UCSD-AML1 (cell line): ENCODE measurements at regions not wholly inside any gene's neighbourhood (a gene's known extent, or its start where the extent isn't known, plus 50 kb on each side); places are given as distances from the start of the nearest gene placed in this dataset.
"Not testable (repeated sequence)": the region's sequence is repeated elsewhere in the genome, so short reads cannot be mapped to it uniquely, and the experiment has no call there.

Source experiments
- DNase-seq: peaks from one replicate; lab custom pipeline; 2025; ENCODE audit not compliant: unreplicated experiment; lab: John Stamatoyannopoulos, UW

DNA sequence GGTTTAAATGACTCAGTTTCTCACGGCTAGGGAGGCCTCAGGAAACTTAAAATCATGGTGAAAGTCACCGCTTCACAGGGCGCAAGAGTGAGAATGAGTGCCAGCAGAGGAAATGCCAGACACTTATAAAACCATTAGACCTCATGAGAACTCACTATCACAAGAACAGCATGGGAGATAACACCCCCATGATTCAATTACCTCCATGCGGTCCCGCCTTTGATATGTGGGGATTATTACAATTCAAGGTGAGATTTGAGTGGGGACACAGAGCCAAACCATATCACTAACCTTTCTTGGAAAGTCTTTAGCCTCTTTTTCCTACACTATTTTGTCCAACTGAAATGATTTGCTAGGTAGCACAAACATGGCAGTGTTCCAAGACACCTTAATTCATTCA lies 533.9 kb upstream of the NUDT12 start:
- DNase-seq, result no peak

DNA sequence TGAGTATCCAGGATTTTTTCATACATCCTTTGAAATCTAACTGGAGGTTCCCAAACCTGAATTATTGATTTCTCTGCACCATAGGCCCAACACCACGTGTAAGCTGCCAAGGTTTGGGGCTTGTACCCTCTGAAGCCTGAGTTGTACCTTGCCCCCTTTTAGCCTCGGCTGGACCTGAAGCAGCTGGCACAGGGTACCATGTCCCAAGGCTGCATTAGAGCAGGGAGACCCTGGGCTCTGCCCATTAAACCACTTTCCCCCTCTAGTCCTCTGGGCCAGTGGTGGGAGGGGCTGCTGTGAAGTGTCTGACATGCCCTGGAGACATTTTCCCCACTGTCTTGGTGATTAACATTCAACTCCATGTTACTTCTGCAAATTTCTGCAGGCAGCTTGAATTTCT lies 532.9 kb upstream of the NUDT12 start:
- DNase-seq, result no peak

GRCh38 chr5:104088876-104089778 lies 526.5 kb upstream of the NUDT12 start:
- no peak for DNase-seq

GRCh38 chr5:104084896-104085295 lies 522.3 kb upstream of the NUDT12 start:
- no peak for DNase-seq

DNA sequence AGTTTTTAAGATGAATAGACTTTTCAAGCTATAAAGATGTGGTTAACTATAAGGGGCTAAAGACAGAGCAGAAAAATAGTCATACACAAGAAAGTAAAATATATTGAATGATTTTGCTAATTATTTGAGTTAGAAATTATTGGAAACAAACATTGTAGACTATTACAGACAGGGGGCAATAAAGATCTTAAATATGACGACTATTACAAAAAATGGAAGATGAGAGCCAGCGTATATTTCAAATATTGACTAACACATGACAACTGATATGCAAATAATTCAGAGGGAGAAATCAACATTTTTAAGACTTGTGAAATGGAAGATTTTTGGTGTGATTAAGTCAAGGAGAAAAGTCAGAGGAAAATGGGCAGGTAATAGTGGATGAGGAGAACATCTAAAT lies 520.2 kb upstream of the NUDT12 start:
- no peak for DNase-seq

DNA sequence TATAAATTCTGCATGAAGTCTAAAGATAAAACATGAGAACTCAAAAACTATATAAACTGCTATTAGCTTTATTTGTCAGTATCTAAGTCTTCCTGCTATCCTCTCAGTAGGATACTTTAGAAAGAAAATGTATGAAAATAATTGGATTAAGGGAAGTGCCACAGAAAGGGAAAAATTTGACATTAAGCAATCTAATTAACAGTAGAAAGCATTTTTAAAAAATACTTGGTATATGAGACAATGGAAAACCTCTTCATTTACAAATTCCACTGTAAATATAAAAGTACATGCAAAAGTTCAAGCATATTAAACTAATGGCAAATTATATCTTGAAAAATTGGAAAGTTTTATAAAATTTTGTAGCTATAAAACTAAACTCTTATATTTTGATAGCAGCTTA lies 518.6 kb upstream of the NUDT12 start:
- no peak for DNase-seq

- DNase-seq, result no peak
Observed at GRCh38 chr5:104080646-104081175, 518.1 kb upstream of the NUDT12 start.

- DNase-seq, result not testable (repeated sequence)
Observed at GRCh38 chr5:104079861-104080645, 517.5 kb upstream of the NUDT12 start.

GRCh38 chr5:104071887-104072286 lies 509.3 kb upstream of the NUDT12 start:
- no peak for DNase-seq

DNA sequence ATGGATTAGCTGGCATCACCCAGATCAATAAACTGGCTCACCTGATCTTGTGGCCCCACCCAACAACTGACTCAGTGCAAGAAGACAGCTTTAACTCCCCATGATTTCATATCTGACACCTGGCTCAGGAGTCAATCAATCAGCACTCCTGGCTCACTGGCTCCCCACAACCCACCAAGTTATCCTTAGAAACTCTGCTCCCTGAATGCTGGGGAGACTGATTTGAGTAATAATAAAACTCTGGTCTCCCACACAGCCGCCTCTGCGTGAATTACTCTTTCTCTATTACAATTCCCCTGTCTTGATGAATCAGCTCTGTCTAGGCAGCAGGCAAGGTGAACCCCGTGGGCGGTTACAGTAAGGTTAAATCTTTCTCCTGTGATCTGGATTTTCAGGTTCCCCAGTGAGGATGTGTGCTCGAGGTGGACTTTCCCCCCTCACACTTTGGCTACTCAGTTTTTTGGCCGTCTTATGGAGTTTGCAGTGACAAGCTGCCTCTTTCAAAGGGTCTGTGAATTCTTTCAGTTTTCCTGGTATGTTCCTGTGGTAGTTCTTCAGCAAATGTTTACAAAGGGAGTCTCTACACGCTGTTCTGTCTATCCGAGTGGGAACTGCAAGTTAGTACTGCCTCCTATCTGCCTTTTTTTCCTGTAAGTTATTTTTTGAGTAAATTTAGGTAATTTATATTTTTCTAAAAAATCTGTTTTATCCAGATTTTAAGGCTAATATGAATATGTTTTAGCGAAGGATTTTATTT lies 500.2 kb upstream of the NUDT12 start:
- DNase-seq, result no peak

DNA sequence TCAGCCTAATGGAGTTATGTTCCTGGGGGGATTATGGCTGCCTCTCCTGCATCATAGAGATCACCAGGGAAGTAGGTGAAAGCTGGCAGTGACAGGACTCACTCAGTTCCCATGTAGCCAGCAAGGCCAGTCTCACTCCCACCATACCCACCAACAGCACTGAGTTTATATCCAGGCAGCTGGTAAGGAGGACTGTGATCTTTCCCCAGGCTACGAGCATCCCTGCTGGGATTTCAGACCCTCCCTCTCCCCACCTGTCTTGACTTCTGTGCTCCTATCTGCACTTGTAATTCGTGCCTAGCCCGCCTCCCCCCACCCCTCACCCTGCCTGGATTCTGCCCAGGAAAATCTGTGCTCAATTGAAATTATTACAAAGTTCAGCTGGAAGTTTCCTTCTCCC lies 499.1 kb upstream of the NUDT12 start:
- DNase-seq, result no peak

GRCh38 chr5:104053353-104053649 lies 490.7 kb upstream of the NUDT12 start:
- DNase-seq, result no peak

GRCh38 chr5:104052558-104053352 lies 490.2 kb upstream of the NUDT12 start:
- no peak for DNase-seq

- no peak for DNase-seq
Observed at GRCh38 chr5:104050436-104050835, 487.8 kb upstream of the NUDT12 start.

- DNase-seq, result no peak
Observed at GRCh38 chr5:104049752-104050151, 487.2 kb upstream of the NUDT12 start.

DNA sequence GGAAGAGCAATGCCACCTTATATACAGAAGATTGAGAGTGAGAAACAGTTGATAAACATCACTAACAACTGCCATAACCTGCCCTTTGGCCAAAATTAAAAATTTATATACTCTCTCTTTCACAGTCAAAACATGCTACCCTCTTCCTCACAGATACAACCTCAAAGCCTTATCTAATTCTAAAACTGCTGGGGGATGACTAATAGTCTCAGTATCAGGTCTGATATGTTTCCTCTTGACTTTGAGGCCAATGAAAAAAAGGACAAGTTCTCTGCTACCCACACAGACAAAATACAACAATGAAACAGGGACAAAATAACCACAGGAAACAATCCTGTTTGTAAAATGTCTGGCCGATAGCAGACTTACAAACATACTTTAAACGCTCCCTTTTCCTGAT lies 485.6 kb upstream of the NUDT12 start:
- no peak for DNase-seq

DNA sequence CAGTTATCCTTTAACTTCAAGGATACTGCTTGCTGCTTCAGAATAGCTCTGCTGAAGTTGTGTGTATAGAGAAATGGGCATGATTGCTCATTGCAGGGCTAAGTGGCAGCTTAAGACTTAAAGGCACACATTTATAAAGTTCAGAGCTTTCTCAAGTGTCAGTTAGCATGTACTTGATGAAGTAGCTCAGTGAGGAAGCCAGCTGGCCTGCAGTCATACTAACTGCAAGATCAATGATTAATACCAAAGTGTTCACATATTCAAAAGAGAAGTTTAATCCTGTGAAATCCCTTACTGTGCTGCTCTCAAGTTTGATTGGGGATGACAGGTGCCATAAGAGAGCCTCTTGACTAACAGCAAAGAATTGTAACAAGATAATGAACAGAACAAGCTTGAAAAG lies 483.4 kb upstream of the NUDT12 start:
- no peak for DNase-seq

GRCh38 chr5:104039871-104040270 lies 477.3 kb upstream of the NUDT12 start:
- DNase-seq, result not testable (repeated sequence)

DNA sequence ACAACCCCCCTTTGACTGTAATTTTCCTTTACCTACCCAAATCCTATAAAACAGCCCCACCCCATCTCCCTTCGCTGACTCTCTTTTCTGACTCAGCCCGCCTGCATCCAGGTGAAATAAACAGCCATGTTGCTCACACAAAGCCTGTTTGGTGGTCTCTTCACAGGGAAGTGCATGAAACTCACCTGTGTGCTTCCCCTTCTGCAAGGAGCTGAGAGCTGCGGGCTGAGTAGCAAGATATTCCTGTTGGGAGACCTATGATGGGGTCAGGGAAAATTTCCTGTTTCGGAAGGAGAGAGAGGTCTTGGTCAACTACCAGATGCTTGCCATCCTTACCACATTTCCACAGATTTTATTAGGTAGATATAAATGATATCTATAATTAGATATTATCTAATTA lies 474.5 kb upstream of the NUDT12 start:
- DNase-seq, result not testable (repeated sequence)

- DNase-seq, result not testable (repeated sequence)
Observed at GRCh38 chr5:104033186-104033585, 470.6 kb upstream of the NUDT12 start.

DNA sequence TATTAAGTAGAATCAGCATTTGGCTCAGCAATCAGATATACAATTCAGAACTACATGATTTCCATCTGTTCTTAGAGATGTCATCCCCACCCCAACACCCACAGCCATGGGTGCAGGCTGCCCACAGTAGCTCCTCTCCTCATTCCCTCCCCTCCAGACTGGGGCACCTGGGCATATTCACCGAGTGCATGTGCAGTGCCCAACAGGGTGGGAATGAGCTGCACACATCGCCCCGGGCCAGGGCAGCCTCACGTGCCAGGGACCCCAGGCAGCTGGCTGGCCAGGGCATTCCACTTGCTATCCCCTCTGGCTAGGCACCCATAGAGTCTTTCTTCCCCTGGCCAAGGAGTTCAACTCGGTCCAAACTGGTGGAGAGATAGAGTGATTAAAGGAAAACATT lies 461.9 kb upstream of the NUDT12 start:
- no peak for DNase-seq
